ENCODE measurements at regions not wholly inside any gene's neighbourhood (a gene's known extent, or its start where the extent isn't known, plus 50 kb on each side); places are given as distances from the start of the nearest gene placed in this dataset.

GRCh38 chr4:152166567-152166966 is 369.3 kb downstream of the FBXW7 start:
- POLR2A ChIA-PET, result no interaction called here
- TF ChIP-seq PKNOX1 (IDR thresholded peaks at IDR 0.05), result no peak
- TF ChIP-seq CTBP1 (IDR thresholded peaks at IDR 0.05; ENCODE audit: borderline replicate concordance), result no peak
- no peak for TF ChIP-seq NFRKB (IDR thresholded peaks at IDR 0.05)
- TF ChIP-seq BHLHE40 (IDR thresholded peaks at IDR 0.05; ENCODE audit: borderline replicate concordance), result no peak
- TF ChIP-seq LEF1 (IDR thresholded peaks at IDR 0.05; ENCODE audit: borderline replicate concordance), result no peak
- no peak for TF ChIP-seq SP1 (IDR thresholded peaks at IDR 0.05)
- no peak for TF ChIP-seq FOXA1 (IDR thresholded peaks at IDR 0.05)
- no peak for TF ChIP-seq FOXK2 (IDR thresholded peaks at IDR 0.05)
- TF ChIP-seq SUZ12 (IDR thresholded peaks at IDR 0.05), result no peak
- TF ChIP-seq ELF4 (IDR thresholded peaks at IDR 0.05), result no peak
- no peak for TF ChIP-seq TARDBP (IDR thresholded peaks at IDR 0.05)
- no peak for TF ChIP-seq L3MBTL2 (conservative IDR thresholded peaks at IDR 0.05)
- TF ChIP-seq FOXM1 (IDR thresholded peaks at IDR 0.05; ENCODE audit: borderline replicate concordance), result no peak
- no peak for TF ChIP-seq ZNF384 (IDR thresholded peaks at IDR 0.05)
- TF ChIP-seq HDGF (IDR thresholded peaks at IDR 0.05; ENCODE audit: borderline replicate concordance), result no peak
- TF ChIP-seq ARNT (IDR thresholded peaks at IDR 0.05), result no peak
- CTCF ChIA-PET, result no interaction called here
- DNase-seq (ENCODE audit: extremely low spot score), result peak; percentile 13

- TF ChIP-seq HDGF (IDR thresholded peaks at IDR 0.05; ENCODE audit: borderline replicate concordance), result no peak
- no peak for TF ChIP-seq BHLHE40 (IDR thresholded peaks at IDR 0.05; ENCODE audit: borderline replicate concordance)
- TF ChIP-seq NFRKB (IDR thresholded peaks at IDR 0.05), result no peak
- TF ChIP-seq SP1 (IDR thresholded peaks at IDR 0.05), result no peak
- no peak for TF ChIP-seq ZNF384 (IDR thresholded peaks at IDR 0.05)
- no peak for TF ChIP-seq ARNT (IDR thresholded peaks at IDR 0.05)
- TF ChIP-seq L3MBTL2 (conservative IDR thresholded peaks at IDR 0.05), result no peak
- no peak for TF ChIP-seq CTBP1 (IDR thresholded peaks at IDR 0.05; ENCODE audit: borderline replicate concordance)
- TF ChIP-seq FOXA1 (IDR thresholded peaks at IDR 0.05), result no peak
- TF ChIP-seq LEF1 (IDR thresholded peaks at IDR 0.05; ENCODE audit: borderline replicate concordance), result no peak
- TF ChIP-seq FOXK2 (IDR thresholded peaks at IDR 0.05), result no peak
- TF ChIP-seq TARDBP (IDR thresholded peaks at IDR 0.05), result no peak
- no peak for TF ChIP-seq PKNOX1 (IDR thresholded peaks at IDR 0.05)
- TF ChIP-seq FOXM1 (IDR thresholded peaks at IDR 0.05; ENCODE audit: borderline replicate concordance), result no peak
- no peak for TF ChIP-seq ELF4 (IDR thresholded peaks at IDR 0.05)
- no peak for TF ChIP-seq SUZ12 (IDR thresholded peaks at IDR 0.05)
- ChIA-PET CTCF (no interaction called here), POLR2A (no interaction called here)
- DNase-seq (ENCODE audit: extremely low spot score), result no peak
Observed at GRCh38 chr4:152165846-152166245, 370.0 kb downstream of the FBXW7 start.

GRCh38 chr4:152165146-152165545 is 370.7 kb downstream of the FBXW7 start:
- CTCF ChIA-PET, result no interaction called here
- POLR2A ChIA-PET, result no interaction called here

GRCh38 chr4:152164561-152164960 is 371.3 kb downstream of the FBXW7 start:
- CTCF ChIA-PET, result no interaction called here
- POLR2A ChIA-PET, result no interaction called here
- TF ChIP-seq ZNF384 (IDR thresholded peaks at IDR 0.05) (no peak), ARNT (IDR thresholded peaks at IDR 0.05) (no peak), FOXK2 (IDR thresholded peaks at IDR 0.05) (no peak), BHLHE40 (IDR thresholded peaks at IDR 0.05; ENCODE audit: borderline replicate concordance) (no peak), PKNOX1 (IDR thresholded peaks at IDR 0.05) (no peak), HDGF (IDR thresholded peaks at IDR 0.05; ENCODE audit: borderline replicate concordance) (no peak), FOXM1 (IDR thresholded peaks at IDR 0.05; ENCODE audit: borderline replicate concordance) (no peak)
- DNase-seq (ENCODE audit: extremely low spot score), result no peak

More at GRCh38 chr4:152165146-152165545, 370.7 kb downstream of the FBXW7 start:
- TF ChIP-seq LEF1 (IDR thresholded peaks at IDR 0.05; ENCODE audit: borderline replicate concordance), result no peak
- no peak for TF ChIP-seq NFRKB (IDR thresholded peaks at IDR 0.05)
- TF ChIP-seq L3MBTL2 (conservative IDR thresholded peaks at IDR 0.05), result no peak
- TF ChIP-seq ELF4 (IDR thresholded peaks at IDR 0.05), result no peak
- TF ChIP-seq PKNOX1 (IDR thresholded peaks at IDR 0.05), result no peak
- TF ChIP-seq FOXK2 (IDR thresholded peaks at IDR 0.05), result no peak
- TF ChIP-seq ARNT (IDR thresholded peaks at IDR 0.05), result no peak
- TF ChIP-seq SP1 (IDR thresholded peaks at IDR 0.05), result no peak
- TF ChIP-seq TARDBP (IDR thresholded peaks at IDR 0.05), result no peak
- no peak for TF ChIP-seq SUZ12 (IDR thresholded peaks at IDR 0.05)
- TF ChIP-seq FOXA1 (IDR thresholded peaks at IDR 0.05), result no peak
- no peak for TF ChIP-seq FOXM1 (IDR thresholded peaks at IDR 0.05; ENCODE audit: borderline replicate concordance)
- no peak for TF ChIP-seq HDGF (IDR thresholded peaks at IDR 0.05; ENCODE audit: borderline replicate concordance)
- no peak for TF ChIP-seq CTBP1 (IDR thresholded peaks at IDR 0.05; ENCODE audit: borderline replicate concordance)
- no peak for TF ChIP-seq BHLHE40 (IDR thresholded peaks at IDR 0.05; ENCODE audit: borderline replicate concordance)
- TF ChIP-seq ZNF384 (IDR thresholded peaks at IDR 0.05), result no peak
- DNase-seq (ENCODE audit: extremely low spot score), result no peak

DNA sequence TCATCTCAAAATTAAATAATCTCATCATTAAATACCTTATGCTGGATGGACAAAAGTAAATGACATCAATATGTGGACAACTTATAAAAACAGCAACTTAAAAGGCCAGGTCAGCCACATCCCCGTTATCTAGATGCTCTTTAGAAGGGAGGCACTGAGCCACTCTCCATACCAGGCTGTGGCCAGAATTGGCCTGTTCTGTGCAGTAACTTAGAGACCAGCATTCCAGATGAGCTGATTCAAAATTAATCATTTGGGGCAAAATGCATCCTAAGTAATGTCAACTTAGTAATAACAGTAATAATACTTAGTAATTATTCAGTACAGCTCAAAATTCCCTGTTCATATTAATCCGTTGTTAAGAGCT is 373.6 kb downstream of the FBXW7 start:
- POLR2A ChIA-PET, result no interaction called here
- TF ChIP-seq BHLHE40 (IDR thresholded peaks at IDR 0.05; ENCODE audit: borderline replicate concordance), result no peak
- TF ChIP-seq L3MBTL2 (conservative IDR thresholded peaks at IDR 0.05), result no peak
- TF ChIP-seq FOXA1 (IDR thresholded peaks at IDR 0.05), result no peak
- TF ChIP-seq LEF1 (IDR thresholded peaks at IDR 0.05; ENCODE audit: borderline replicate concordance), result no peak
- no peak for TF ChIP-seq SP1 (IDR thresholded peaks at IDR 0.05)
- no peak for TF ChIP-seq HDGF (IDR thresholded peaks at IDR 0.05; ENCODE audit: borderline replicate concordance)
- TF ChIP-seq ELF4 (IDR thresholded peaks at IDR 0.05), result no peak
- TF ChIP-seq FOXM1 (IDR thresholded peaks at IDR 0.05; ENCODE audit: borderline replicate concordance), result no peak
- no peak for TF ChIP-seq PKNOX1 (IDR thresholded peaks at IDR 0.05)
- no peak for TF ChIP-seq FOXK2 (IDR thresholded peaks at IDR 0.05)
- TF ChIP-seq SUZ12 (IDR thresholded peaks at IDR 0.05), result no peak
- TF ChIP-seq ZNF384 (IDR thresholded peaks at IDR 0.05), result no peak
- no peak for TF ChIP-seq NFRKB (IDR thresholded peaks at IDR 0.05)
- TF ChIP-seq ARNT (IDR thresholded peaks at IDR 0.05), result no peak
- no peak for TF ChIP-seq TARDBP (IDR thresholded peaks at IDR 0.05)
- no peak for TF ChIP-seq CTBP1 (IDR thresholded peaks at IDR 0.05; ENCODE audit: borderline replicate concordance)
- CTCF ChIA-PET, result no interaction called here
- no peak for DNase-seq (ENCODE audit: extremely low spot score)
